HepG2 (cell line): ENCODE measurements at regions not wholly inside any gene's neighbourhood (a gene's known extent, or its start where the extent isn't known, plus 50 kb on each side); places are given as distances from the start of the nearest gene placed in this dataset.

Experiments
- ATAC-seq: fragments of 200-7000 bp; cut with Tn5 transposase; 3 replicates; pipeline ENCODE4 v1.9.1; 2020; ENCODE audit warnings: mild to moderate bottlenecking, moderate library complexity
- BruUV-seq: library from RNA; stranded (reverse); fragments of 400-500 nt; replicated peaks from 2 replicates; lab custom pipeline; 2021; lab: Mats Ljungman, UMichigan
- CTCF ChIA-PET: fragments of 300-600 bp; formaldehyde crosslinking; extraction: SDS; loops from one replicate; lab custom pipeline; 2021; ENCODE audit warnings: low total read pairs, inconsistent platforms, low intra/inter-chr PET ratio; lab: Yijun Ruan, JAX
- POLR2A ChIA-PET: fragments of 350-600 bp; sonication (Branson Sonifier 250); formaldehyde crosslinking; loops from one replicate; lab custom pipeline; 2020; ENCODE audit warnings: antibody characterized with exemption, inconsistent platforms; lab: Yijun Ruan, JAX
- DNase-seq: peaks from one replicate; pipeline ENCODE4 v3.0.0-alpha.2; 2015; ENCODE audit warnings: low spot score
- FAIRE-seq: peaks from 3 replicates; lab custom pipeline; 2011; peaks lifted over from hg19 to GRCh38; lab: Jason Lieb, UNC
- H2AFZ ChIP-seq: one replicate; pipeline ENCODE4 v1.6.1; 2011; ENCODE audit warnings: low read length, inconsistent platforms
- H3K27ac ChIP-seq: fragments of 300-600 bp; 3 replicates; pipeline ENCODE4 v1.8.0; 2011; ENCODE audit warnings: mixed run types, mild to moderate bottlenecking, mixed read lengths, low read length, inconsistent platforms; ENCODE audit not compliant: insufficient read depth; ENCODE audit errors: extremely low read length
- H3K27me3 ChIP-seq, 2 experiments: fragments of 200-600 bp in 1 of 2; 2 replicates in 1 of 2; 3 replicates in 1 of 2; pipeline versions ENCODE4 v1.6.0 to v1.8.0; 2011; ENCODE audit warnings: low read length in 2 of 2, mild to moderate bottlenecking in 2 of 2, moderate library complexity in 2 of 2, inconsistent platforms in 1 of 2; ENCODE audit not compliant: insufficient read depth in 2 of 2, control insufficient read depth in 1 of 2
- H3K36me3 ChIP-seq, 2 experiments: fragments of 200-600 bp in 1 of 2; replicated peaks in 1 of 2; 2 replicates in 1 of 2; 3 replicates in 1 of 2; pipeline versions ENCODE4 v1.5.1 to v1.8.0; 2011; ENCODE audit warnings: low read length in 2 of 2, inconsistent platforms in 1 of 2; ENCODE audit not compliant: insufficient read depth in 2 of 2, control insufficient read depth in 1 of 2
- H3K4me1 ChIP-seq: 2 replicates; pipeline ENCODE4 v1.5.1; 2012; ENCODE audit warnings: low read length, inconsistent platforms; ENCODE audit not compliant: insufficient read depth
- H3K4me2 ChIP-seq: 2 replicates; pipeline ENCODE4 v1.6.0; 2011; ENCODE audit warnings: low read depth, low read length, inconsistent platforms
- H3K4me3 ChIP-seq, 3 experiments: fragments of 200-600 bp in 1 of 3; sonication (generic), shearing (Covaris generic) in 1 of 3; replicated peaks in 1 of 3; 2 replicates each; pipeline ENCODE4 v1.5.1; 2011 to 2016; ENCODE audit warnings: low read length in 3 of 3, inconsistent platforms in 2 of 3, low read depth in 2 of 3, mild to moderate bottlenecking in 2 of 3, control low read depth in 1 of 3, mixed read lengths in 1 of 3; ENCODE audit not compliant: insufficient read depth in 1 of 3
- H3K79me2 ChIP-seq: one replicate; pipeline ENCODE4 v1.6.1; 2011; ENCODE audit warnings: low read length, inconsistent platforms; ENCODE audit not compliant: insufficient read depth
- H3K9ac ChIP-seq: 2 replicates; pipeline ENCODE4 v1.6.0; 2011; ENCODE audit warnings: mild to moderate bottlenecking, low read depth, low read length, inconsistent platforms; ENCODE audit not compliant: insufficient read depth
- H3K9me3 ChIP-seq: 2 replicates; pipeline ENCODE4 v1.5.1; 2012; ENCODE audit warnings: mild to moderate bottlenecking, low read length
- H4K20me1 ChIP-seq: 2 replicates; pipeline ENCODE4 v1.6.0; 2011; ENCODE audit warnings: inconsistent platforms, mild to moderate bottlenecking, low read length, moderate library complexity; ENCODE audit not compliant: insufficient read depth
- CAMTA2 ChIP-seq: sonication (generic); formaldehyde crosslinking; IDR thresholded peaks from 2 replicates; pipeline ENCODE4 v1.4.0; 2020; ENCODE audit warnings: mild to moderate bottlenecking, missing genetic modification reagents, borderline replicate concordance
- FOXC1 ChIP-seq: sonication (generic); formaldehyde crosslinking; IDR thresholded peaks from 2 replicates; pipeline ENCODE4 v1.8.0; 2022; ENCODE audit warnings: mild to moderate bottlenecking, missing genetic modification reagents, borderline replicate concordance
- HDAC6 ChIP-seq: fragments of 200-600 bp; sonication (generic); IDR thresholded peaks from 2 replicates; pipeline ENCODE4 v1.7.0; 2017; ENCODE audit warnings: mild to moderate bottlenecking, antibody characterized with exemption, low read length, low read depth
- KDM5B ChIP-seq: sonication (generic); formaldehyde crosslinking; IDR thresholded peaks from 2 replicates; pipeline ENCODE4 v1.4.0; 2020; ENCODE audit warnings: missing genetic modification reagents, mild to moderate bottlenecking, borderline replicate concordance
- KLF15 ChIP-seq: sonication (generic); formaldehyde crosslinking; IDR thresholded peaks from 2 replicates; pipeline ENCODE4 v1.8.1; 2023; ENCODE audit warnings: borderline replicate concordance, mild to moderate bottlenecking, inconsistent platforms, missing genetic modification reagents, mixed read lengths
- MEF2D ChIP-seq: sonication (generic); formaldehyde crosslinking; IDR thresholded peaks from 2 replicates; pipeline ENCODE4 v1.5.1; 2020; ENCODE audit warnings: mild to moderate bottlenecking, missing genetic modification reagents
- MXD4 ChIP-seq: IDR thresholded peaks from 2 replicates; pipeline ENCODE4 v1.6.1; 2016; ENCODE audit warnings: mild to moderate bottlenecking, missing biosample characterization, missing genetic modification reagents
- PAX8 ChIP-seq: sonication (generic); formaldehyde crosslinking; IDR thresholded peaks from 2 replicates; pipeline ENCODE4 v1.8.0; 2022; ENCODE audit warnings: mild to moderate bottlenecking, missing genetic modification reagents, borderline replicate concordance
- PCBP2 ChIP-seq: fragments of 200-400 bp; formaldehyde crosslinking; optimal IDR thresholded peaks from 2 replicates; pipeline ENCODE3; 2018; ENCODE audit warnings: low read length, low read depth; ENCODE audit not compliant: poor library complexity, severe bottlenecking
- SIN3A ChIP-seq: IDR thresholded peaks from 2 replicates; pipeline ENCODE4 v1.6.1; 2011; ENCODE audit warnings: low read depth, mild to moderate bottlenecking, control low read depth, low read length, borderline replicate concordance
- ZNF253 ChIP-seq: sonication (generic); formaldehyde crosslinking; IDR thresholded peaks from 2 replicates; pipeline ENCODE4 v1.8.0; 2022; ENCODE audit warnings: mild to moderate bottlenecking, missing genetic modification reagents, borderline replicate concordance
- ZNF367 ChIP-seq: sonication (generic); formaldehyde crosslinking; IDR thresholded peaks from 2 replicates; pipeline ENCODE4 v1.4.0; 2020; ENCODE audit warnings: missing genetic modification reagents, borderline replicate concordance
- ZSCAN31 ChIP-seq: sonication (generic); formaldehyde crosslinking; IDR thresholded peaks from 2 replicates; pipeline ENCODE4 v1.5.0; 2020; ENCODE audit warnings: low read depth, mild to moderate bottlenecking, missing genetic modification reagents
- WGBS: methylation state at CpG from one replicate; pipeline ENCODE4 v1.1.6; 2017; ENCODE audit warnings: low lambda C conversion rate; 5-methylcytosine and 5-hydroxymethylcytosine counted together
- in situ Hi-C: cut with HindIII; loops from 2 replicates; pipeline ENCODE4 v1.10.0; 2017; ENCODE audit warnings: low pct_unique_long_range_greater_than_20kb; ENCODE audit not compliant: extremely low pct_ligation_motif_present
- intact Hi-C: fragments of 100-400 bp; cut with micrococcal nuclease; formaldehyde crosslinking; loops from one replicate; pipeline ENCODE4 v1.10.0; 2022; ENCODE audit not compliant: unreplicated experiment
- TF ChIP-seq, protein P1 (sequence below): sonication (generic); formaldehyde crosslinking; IDR thresholded peaks from 2 replicates; pipeline ENCODE4 v1.8.1; 2022; ENCODE audit warnings: low read depth, mild to moderate bottlenecking, missing genetic modification reagents
- TF ChIP-seq, protein P2 (sequence below): sonication (generic); formaldehyde crosslinking; IDR thresholded peaks from 2 replicates; pipeline ENCODE4 v1.9.0; 2021; ENCODE audit warnings: missing genetic modification reagents, borderline replicate concordance
- TF ChIP-seq, protein P3 (sequence below): sonication (generic); formaldehyde crosslinking; IDR thresholded peaks from 2 replicates; pipeline ENCODE4 v1.5.0; 2020; ENCODE audit warnings: missing genetic modification reagents, mild to moderate bottlenecking, borderline replicate concordance
- TF ChIP-seq, protein P4 (sequence below): sonication (generic); formaldehyde crosslinking; IDR thresholded peaks from 2 replicates; pipeline ENCODE4 v1.4.0; 2020; ENCODE audit warnings: low read depth, mild to moderate bottlenecking, missing genetic modification reagents

DNA sequence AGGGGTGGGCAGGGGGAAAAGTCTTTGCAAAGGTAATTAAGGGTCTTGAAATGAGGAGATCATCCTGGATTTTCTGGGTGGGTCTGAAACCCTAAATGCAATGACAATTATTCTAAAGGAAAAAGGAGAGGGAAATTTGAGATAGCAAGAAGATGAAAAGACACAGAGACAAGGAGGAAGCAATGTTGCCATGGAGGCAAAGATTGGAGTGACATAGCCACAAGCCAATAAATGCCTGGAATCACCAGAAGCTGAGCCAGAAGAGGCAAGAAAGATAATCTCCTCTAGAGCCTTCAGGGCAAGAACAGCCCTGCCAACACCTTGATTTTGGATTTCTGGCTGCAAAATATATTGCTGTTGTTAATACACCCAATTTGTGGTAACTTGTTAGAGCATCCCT, 1246.3 kb upstream of the PIK3C3 start (continued):
- TF ChIP-seq PAX8 (CRISPR knock-in tag) (no peak), SIN3A (no peak), ZNF367 (CRISPR knock-in tag) (no peak), HDAC6 (no peak)
- TF ChIP-seq, protein P1, sequence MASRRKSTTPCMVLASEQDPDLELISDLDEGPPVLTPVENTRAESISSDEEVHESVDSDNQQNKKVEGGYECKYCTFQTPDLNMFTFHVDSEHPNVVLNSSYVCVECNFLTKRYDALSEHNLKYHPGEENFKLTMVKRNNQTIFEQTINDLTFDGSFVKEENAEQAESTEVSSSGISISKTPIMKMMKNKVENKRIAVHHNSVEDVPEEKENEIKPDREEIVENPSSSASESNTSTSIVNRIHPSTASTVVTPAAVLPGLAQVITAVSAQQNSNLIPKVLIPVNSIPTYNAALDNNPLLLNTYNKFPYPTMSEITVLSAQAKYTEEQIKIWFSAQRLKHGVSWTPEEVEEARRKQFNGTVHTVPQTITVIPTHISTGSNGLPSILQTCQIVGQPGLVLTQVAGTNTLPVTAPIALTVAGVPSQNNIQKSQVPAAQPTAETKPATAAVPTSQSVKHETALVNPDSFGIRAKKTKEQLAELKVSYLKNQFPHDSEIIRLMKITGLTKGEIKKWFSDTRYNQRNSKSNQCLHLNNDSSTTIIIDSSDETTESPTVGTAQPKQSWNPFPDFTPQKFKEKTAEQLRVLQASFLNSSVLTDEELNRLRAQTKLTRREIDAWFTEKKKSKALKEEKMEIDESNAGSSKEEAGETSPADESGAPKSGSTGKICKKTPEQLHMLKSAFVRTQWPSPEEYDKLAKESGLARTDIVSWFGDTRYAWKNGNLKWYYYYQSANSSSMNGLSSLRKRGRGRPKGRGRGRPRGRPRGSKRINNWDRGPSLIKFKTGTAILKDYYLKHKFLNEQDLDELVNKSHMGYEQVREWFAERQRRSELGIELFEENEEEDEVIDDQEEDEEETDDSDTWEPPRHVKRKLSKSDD (CRISPR knock-in tag), result no peak

DNA sequence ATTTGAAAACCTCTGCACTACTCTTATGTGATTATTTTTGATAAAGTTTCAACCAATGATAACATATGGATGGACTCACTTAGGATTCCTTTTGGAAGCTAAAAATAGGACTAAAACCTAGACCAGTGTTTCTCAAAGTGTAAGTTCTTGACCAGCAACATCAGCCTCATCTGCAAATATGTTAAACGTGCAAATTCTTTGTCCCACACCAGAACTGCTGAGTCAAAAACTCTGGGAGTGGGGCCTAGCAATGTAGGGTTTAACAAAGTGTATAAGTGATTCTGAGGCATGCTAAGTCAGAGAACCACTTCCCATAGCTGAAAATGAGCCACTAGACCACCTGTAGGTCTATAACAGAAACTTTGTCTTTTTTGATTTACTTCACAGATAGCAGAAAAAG, 1247.2 kb upstream of the PIK3C3 start:
- Histone ChIP-seq H3K36me3 (no peaks in the 10 kb centered on the region), H4K20me1 (no peaks in the 10 kb centered on the region), H3K27me3 (no peaks in the 10 kb centered on the region), H3K9me3 (no peaks in the 10 kb centered on the region), H3K9ac (no peak overlapping the region), H3K4me2 (no peak overlapping the region), H3K27ac (no peak overlapping the region), H3K4me1 (no peaks in the 10 kb centered on the region), H2AFZ (no peak overlapping the region), H3K4me3 (no peak overlapping the region), H3K79me2 (no peaks in the 10 kb centered on the region)
- no peak for ATAC-seq
- FAIRE-seq, result no peak
- WGBS, result 0% methylated on average over 1 of the region's 1 CpG
- ChIA-PET CTCF (no interaction called here), POLR2A (no interaction called here)
- no peak for DNase-seq
- no TSS peak for BruUV-seq
- in situ Hi-C loops (no loop called here), intact Hi-C loops (no loop called here)
- TF ChIP-seq PCBP2 (no peak), MEF2D (CRISPR knock-in tag) (no peak), FOXC1 (no peak), KDM5B (no peak), CAMTA2 (CRISPR knock-in tag) (no peak), KLF15 (no peak), ZNF253 (CRISPR knock-in tag) (no peak), MXD4 (CRISPR knock-in tag) (no peak), ZSCAN31 (no peak)
- TF ChIP-seq, protein P2, sequence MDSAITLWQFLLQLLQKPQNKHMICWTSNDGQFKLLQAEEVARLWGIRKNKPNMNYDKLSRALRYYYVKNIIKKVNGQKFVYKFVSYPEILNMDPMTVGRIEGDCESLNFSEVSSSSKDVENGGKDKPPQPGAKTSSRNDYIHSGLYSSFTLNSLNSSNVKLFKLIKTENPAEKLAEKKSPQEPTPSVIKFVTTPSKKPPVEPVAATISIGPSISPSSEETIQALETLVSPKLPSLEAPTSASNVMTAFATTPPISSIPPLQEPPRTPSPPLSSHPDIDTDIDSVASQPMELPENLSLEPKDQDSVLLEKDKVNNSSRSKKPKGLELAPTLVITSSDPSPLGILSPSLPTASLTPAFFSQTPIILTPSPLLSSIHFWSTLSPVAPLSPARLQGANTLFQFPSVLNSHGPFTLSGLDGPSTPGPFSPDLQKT (CRISPR knock-in tag), result no peak
- TF ChIP-seq, protein P3, sequence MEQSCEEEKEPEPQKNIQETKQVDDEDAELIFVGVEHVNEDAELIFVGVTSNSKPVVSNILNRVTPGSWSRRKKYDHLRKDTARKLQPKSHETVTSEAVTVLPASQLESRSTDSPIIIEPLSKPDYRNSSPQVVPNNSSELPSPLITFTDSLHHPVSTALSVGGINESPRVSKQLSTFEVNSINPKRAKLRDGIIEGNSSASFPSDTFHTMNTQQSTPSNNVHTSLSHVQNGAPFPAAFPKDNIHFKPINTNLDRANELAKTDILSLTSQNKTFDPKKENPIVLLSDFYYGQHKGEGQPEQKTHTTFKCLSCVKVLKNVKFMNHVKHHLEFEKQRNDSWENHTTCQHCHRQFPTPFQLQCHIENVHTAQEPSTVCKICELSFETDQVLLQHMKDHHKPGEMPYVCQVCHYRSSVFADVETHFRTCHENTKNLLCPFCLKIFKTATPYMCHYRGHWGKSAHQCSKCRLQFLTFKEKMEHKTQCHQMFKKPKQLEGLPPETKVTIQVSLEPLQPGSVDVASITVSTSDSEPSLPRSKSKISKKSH (CRISPR knock-in tag), result no peak
- TF ChIP-seq, protein P4, sequence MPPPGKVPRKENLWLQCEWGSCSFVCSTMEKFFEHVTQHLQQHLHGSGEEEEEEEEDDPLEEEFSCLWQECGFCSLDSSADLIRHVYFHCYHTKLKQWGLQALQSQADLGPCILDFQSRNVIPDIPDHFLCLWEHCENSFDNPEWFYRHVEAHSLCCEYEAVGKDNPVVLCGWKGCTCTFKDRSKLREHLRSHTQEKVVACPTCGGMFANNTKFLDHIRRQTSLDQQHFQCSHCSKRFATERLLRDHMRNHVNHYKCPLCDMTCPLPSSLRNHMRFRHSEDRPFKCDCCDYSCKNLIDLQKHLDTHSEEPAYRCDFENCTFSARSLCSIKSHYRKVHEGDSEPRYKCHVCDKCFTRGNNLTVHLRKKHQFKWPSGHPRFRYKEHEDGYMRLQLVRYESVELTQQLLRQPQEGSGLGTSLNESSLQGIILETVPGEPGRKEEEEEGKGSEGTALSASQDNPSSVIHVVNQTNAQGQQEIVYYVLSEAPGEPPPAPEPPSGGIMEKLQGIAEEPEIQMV (CRISPR knock-in tag), result no peak
